HG02763 (cell line): ENCODE measurements at regions not wholly inside any gene's neighbourhood (a gene's known extent, or its start where the extent isn't known, plus 50 kb on each side); places are given as distances from the start of the nearest gene placed in this dataset.
"Not testable (repeated sequence)": the region's sequence is repeated elsewhere in the genome, so short reads cannot be mapped to it uniquely, and the experiment has no call there.

Experiments
- ATAC-seq: cut with Tn5 transposase; IDR thresholded peaks from one replicate; pipeline ENCODE4 v1.9.1; 2021; ENCODE audit warnings: mild to moderate bottlenecking, moderate library complexity; ENCODE audit not compliant: unreplicated experiment

DNA sequence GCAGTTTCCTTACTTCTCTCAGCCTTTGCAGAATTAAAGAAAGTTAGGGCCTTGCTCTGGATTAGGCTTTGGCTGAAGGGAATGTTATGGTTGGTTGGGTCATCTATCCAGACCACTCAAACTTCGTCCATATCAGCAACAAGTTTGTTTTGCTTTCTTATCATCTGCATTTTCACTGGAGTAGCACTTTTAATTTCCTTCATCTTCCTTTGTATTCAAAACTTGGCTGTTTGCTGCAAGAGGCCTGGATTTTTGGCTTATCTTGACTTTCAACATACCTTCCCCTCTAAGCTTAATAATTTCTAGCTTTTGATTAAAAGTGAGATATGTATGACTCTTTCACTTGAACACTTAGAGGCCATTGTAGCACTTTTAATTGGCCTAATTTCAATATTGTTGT, 126.7 kb upstream of the CENPE start:
- no peak for ATAC-seq

DNA sequence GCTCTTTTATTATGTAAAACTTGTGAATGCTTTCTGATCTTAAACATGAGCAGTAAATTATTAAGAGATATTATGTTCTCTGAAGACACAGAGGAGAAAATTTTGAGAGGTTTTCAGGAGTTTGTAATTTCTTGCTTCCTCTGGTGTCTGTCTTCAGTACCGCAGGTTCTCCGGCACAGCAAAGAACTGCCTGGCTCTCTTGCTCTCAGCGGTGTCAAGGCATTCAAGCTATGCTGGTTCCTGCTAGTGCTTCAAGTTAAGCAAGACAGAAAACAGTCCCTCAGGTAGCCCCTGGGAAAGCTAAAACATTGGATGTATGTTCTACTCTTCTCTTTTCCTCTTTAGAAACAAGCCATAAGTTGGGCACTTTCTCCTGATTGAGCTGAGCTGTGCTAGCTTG, 120.2 kb upstream of the CENPE start:
- ATAC-seq: no peak

DNA sequence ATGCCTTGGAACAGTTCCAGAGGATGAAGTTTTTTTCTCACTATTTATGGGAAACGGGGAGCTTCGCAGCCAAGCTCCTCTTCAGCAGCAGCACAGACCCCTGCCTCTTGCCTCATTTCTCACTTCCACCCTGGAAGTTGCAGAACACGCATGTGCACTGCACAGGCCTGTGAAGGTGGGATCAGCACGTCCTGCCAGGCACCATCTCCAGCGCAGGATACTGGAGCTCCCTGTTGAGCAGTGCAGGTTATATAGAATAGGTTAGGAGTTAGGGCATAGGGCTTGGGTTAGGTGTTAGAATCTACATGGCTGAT, 110.1 kb upstream of the CENPE start:
- ATAC-seq: no peak

DNA sequence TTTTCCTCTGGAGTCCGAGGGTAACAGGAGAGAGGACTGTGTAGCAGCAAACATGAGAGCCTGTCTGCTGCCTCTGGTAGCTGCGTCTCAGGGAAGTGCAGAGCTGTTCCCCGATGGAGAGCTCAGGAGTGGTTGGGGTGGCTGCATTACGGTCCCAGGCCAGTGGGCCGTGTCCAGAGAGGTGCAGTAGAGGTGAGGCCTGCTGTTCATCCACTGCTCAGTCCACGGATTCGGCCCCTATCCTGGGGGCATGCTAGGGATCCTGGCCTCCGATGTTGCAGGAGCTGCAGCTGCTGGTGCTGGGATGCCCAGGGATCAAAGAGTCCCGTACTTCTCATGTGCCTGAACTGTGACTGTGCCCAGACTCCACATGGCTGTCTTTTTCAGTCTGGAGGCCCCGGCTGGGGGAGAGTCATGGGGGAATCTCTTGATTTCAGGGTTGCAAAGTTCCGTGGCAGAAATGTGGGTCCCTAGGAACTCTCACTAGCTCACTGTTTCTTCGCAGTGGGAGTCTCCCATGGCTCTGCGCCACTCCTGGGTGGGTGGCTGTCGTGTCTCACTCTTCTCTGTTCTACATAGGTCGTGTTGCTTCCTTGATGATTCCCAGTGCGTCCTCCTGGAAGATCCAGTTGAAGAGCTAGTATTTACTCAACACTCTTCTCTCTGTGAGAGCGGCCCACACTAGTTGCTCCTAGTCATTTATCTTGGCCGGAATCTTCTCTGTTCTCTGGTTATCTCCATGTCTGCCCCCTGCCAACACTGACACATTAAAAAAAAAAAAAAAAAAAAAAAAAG, 109.5 kb upstream of the CENPE start:
- ATAC-seq: no peak

DNA sequence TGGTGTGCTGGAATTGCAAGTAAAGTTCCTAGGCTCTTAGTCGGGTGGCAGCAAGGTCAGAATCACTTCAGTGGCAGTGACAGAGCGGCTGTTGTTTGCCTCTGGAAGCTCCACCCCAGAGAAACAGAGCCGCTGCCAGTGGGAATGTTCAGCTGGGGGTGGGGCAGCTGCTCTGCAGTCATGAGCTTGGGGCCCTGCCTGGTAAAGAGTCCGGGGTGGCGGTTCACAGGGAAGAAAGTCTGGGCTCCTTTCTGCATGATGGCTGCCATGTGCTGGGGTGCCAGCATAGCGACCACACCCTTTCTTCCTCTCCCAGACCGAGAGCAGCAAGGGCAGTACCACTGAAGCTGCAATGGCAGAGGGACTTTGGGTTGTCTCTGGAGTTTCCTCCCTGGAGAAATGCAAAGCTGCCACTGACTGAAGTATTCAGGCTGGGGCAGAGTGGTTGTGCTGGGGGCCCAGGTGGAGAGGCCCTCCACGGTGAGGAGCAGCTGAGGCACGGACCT, 108.8 kb upstream of the CENPE start:
- ATAC-seq: no peak

DNA sequence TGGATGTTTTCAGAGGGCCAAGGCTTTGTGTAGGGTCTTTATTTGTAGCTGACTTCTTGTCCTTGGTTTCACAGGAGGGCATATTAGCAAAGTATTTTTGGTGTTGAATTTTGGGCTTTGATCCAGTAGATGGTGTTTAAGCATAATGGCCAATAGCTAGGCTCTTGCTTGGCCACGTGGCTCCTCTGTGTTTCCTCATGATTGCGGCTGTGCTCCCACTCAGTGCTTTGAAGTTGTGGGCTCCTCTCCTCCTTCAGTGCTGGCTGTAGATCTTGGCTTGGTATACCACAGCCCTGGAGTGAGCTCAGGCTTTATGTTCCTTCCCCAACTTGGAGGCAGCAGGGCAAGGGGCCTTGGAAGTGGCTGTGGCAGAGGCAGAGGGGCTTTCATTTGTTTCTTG, 107.2 kb upstream of the CENPE start:
- ATAC-seq: no peak

DNA sequence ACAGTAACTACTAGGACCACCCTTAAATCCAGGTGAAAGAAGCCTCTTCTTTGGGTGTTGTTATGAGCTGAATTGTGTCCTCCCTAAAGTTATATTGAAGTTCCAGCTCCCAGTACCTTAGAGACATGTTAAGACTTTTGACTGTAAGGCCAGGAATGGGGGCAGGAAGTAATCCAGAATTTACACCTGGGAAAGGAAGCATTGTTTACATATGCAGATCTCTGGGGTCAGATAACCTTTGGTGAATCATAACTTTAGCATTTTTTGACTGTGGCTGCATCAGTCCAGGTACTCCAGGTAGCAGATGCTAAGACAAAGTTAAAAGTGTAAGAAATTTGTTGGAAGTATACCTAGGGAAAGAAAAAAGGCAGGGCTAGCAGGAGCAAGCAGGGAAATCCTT, 104.9 kb upstream of the CENPE start:
- ATAC-seq: no peak

DNA sequence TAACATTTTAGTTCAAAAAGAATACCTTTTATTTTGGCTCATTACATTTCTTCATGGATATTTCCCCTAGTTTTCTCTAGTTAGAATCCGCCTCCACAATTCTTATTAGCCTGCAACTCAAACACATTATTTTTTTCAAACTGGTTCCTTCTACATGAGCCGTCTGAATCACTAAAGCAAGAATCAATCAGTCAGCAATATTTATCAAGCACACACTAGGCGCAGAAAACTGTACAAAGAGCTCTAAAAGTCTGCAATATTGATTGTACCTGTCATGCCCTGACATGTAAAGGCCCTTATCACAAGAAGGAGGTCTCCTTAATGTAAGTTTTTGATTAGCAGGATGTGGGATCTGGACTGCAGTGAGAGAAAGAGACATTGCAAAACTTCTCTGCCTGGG, 94.8 kb upstream of the CENPE start:
- ATAC-seq: no peak

GRCh38 chr4:103292373-103292772, 94.2 kb upstream of the CENPE start:
- no peak for ATAC-seq

DNA sequence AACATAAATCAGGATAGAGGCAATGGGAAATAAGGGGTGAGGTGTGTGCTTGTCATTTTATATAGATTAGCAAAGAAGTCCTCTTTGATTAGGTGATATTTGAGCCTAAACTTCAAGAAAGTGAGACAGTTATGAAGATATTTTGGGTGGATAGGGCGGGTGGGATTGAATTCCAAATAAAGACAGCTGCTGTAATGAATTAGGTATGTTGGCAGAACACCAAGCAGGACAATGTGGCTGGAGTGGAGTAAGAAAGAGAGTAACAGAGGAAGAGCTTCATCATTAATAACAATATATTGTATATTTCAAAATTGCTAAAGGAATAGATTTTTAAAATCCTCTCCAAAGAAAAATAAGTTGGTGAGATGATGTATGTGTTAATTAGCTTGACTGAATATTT, 91.0 kb upstream of the CENPE start:
- no peak for ATAC-seq

GRCh38 chr4:103272174-103272573, 74.0 kb upstream of the CENPE start:
- no peak for ATAC-seq

DNA sequence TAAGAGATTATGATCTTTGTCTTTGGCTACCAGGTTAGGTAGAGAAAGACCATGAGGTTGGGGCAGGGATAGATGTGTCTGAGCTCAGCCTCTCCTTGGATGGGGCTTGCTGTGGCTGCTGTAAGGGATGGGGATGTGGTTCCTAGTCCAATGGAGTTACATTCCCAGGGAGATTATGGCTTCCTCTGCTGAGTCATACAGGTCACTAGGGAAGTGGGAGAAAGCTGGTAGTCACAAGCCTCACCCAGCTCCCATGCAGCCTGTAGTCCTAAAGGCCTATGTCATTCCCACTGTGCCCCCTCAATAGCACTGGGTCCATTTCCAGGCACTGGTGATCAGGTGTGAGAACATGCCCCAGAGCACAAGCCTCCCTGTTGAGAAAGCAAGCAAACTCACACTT, 70.6 kb upstream of the CENPE start:
- ATAC-seq: no peak

- no peak for ATAC-seq
Measured at GRCh38 chr4:103264905-103265304, 66.8 kb upstream of the CENPE start.

GRCh38 chr4:103256068-103256467, 57.9 kb upstream of the CENPE start:
- not testable (repeated sequence) for ATAC-seq
